OCI-LY7 (cell line): ENCODE measurements at regions not wholly inside any gene's neighbourhood (a gene's known extent, or its start where the extent isn't known, plus 50 kb on each side); places are given as distances from the start of the nearest gene placed in this dataset.

Source experiments
- BruUV-seq: library from RNA; stranded (reverse); fragments of 400-500 nt; replicated peaks from 2 replicates; lab custom pipeline; 2021; lab: Mats Ljungman, UMichigan
- CTCF ChIA-PET: fragments of 300-600 bp; sonication (Branson Sonifier 250); formaldehyde crosslinking; loops from one replicate; lab custom pipeline; 2022; ENCODE audit warnings: antibody characterized with exemption; ENCODE audit not compliant: unreplicated experiment; lab: Charles Lee
- POLR2A ChIA-PET: fragments of 300-600 bp; sonication (Branson Sonifier 250); formaldehyde crosslinking; loops from one replicate; lab custom pipeline; 2022; ENCODE audit warnings: antibody characterized with exemption; lab: Charles Lee
- DNase-seq: peaks from one replicate; pipeline ENCODE4 v3.0.0-alpha.2; 2015; ENCODE audit warnings: low spot score
- H2AFZ ChIP-seq: fragments of 200-600 bp; sonication (generic), shearing (Covaris generic); 2 replicates; pipeline ENCODE4 v1.6.1; 2014; ENCODE audit warnings: mild to moderate bottlenecking, antibody characterized with exemption, low read length, moderate library complexity
- H3K27ac ChIP-seq: fragments of 200-600 bp; sonication (generic); 2 replicates; pipeline ENCODE4 v1.5.1; 2014; ENCODE audit warnings: mixed run types, low read depth, mild to moderate bottlenecking, moderate library complexity, low read length, inconsistent platforms; ENCODE audit not compliant: poor library complexity, severe bottlenecking
- H3K36me3 ChIP-seq: fragments of 200-600 bp; sonication (generic); 2 replicates; pipeline ENCODE4 v1.6.1; 2014; ENCODE audit warnings: mild to moderate bottlenecking, antibody characterized with exemption, low read length, moderate library complexity, mixed read lengths; ENCODE audit not compliant: insufficient read depth
- H3K4me1 ChIP-seq: fragments of 200-600 bp; sonication (generic); 2 replicates; pipeline ENCODE4 v1.5.1; 2014; ENCODE audit warnings: mild to moderate bottlenecking, low read length; ENCODE audit not compliant: insufficient read depth, poor library complexity, severe bottlenecking
- H3K4me2 ChIP-seq: fragments of 200-600 bp; sonication (generic); 2 replicates; pipeline ENCODE4 v1.6.1; 2014; ENCODE audit warnings: mild to moderate bottlenecking, low read length
- H3K4me3 ChIP-seq: fragments of 200-600 bp; sonication (generic); 2 replicates; pipeline ENCODE4 v1.5.1; 2014; ENCODE audit warnings: mild to moderate bottlenecking, low read depth, low read length; ENCODE audit not compliant: poor library complexity, severe bottlenecking
- H3K79me2 ChIP-seq: fragments of 200-600 bp; sonication (generic); 2 replicates; pipeline ENCODE4 v1.6.1; 2016; ENCODE audit warnings: low read depth, mild to moderate bottlenecking, low read length, moderate library complexity, mixed read lengths; ENCODE audit not compliant: insufficient read depth
- H3K9me2 ChIP-seq: fragments of 200-600 bp; sonication (generic); 2 replicates; pipeline ENCODE4 v1.6.1; 2016; ENCODE audit warnings: mild to moderate bottlenecking, low read length, mixed read lengths; ENCODE audit not compliant: insufficient read depth
- H3K9me3 ChIP-seq: fragments of 200-600 bp; sonication (generic); 2 replicates; pipeline ENCODE4 v1.6.1; 2014; ENCODE audit warnings: mild to moderate bottlenecking, mixed run types, low read length, mixed read lengths
- H4K20me1 ChIP-seq: fragments of 200-600 bp; sonication (generic); 2 replicates; pipeline ENCODE4 v1.6.1; 2014; ENCODE audit warnings: mild to moderate bottlenecking, antibody characterized with exemption, low read length, moderate library complexity, mixed read lengths; ENCODE audit not compliant: insufficient read depth
- CTCF ChIP-seq: fragments of 200-600 bp; sonication (generic); conservative IDR thresholded peaks from 2 replicates; pipeline ENCODE4 v1.5.1; 2014; ENCODE audit warnings: mild to moderate bottlenecking, antibody characterized with exemption, low read length, moderate library complexity, mixed read lengths
- EZH2phosphoT487 ChIP-seq: fragments of 200-600 bp; sonication (generic); IDR thresholded peaks from 2 replicates; pipeline ENCODE4 v1.6.1; 2018; ENCODE audit warnings: low read depth, borderline replicate concordance, mild to moderate bottlenecking, mixed run types, antibody characterized with exemption, low read length, moderate library complexity, mixed read lengths
- intact Hi-C: fragments of 100-400 bp; cut with micrococcal nuclease; formaldehyde crosslinking; loops from one replicate; pipeline ENCODE4 v1.10.0; 2022; ENCODE audit not compliant: unreplicated experiment

GRCh38 chr12:116471544-116471943 lies 87.6 kb upstream of the MAP1LC3B2 start:
- POLR2A ChIA-PET: no interaction called here
- no peak overlapping the region for H3K27ac ChIP-seq
- CTCF ChIA-PET: no interaction called here
- DNase-seq: no peak
- no peak overlapping the region for H2AFZ ChIP-seq
- no peaks in the 10 kb centered on the region for H4K20me1 ChIP-seq
- no TSS peak for BruUV-seq
- no peak overlapping the region for H3K4me2 ChIP-seq
- intact Hi-C loops: loop anchor here (2.0 kb wide), 1 partner anchor 19 kb away; no protein-coding TSS in a partner anchor
- no peaks in the 10 kb centered on the region for H3K79me2 ChIP-seq
- H3K36me3 ChIP-seq: no peaks in the 10 kb centered on the region
- no peak for TF ChIP-seq CTCF
- TF ChIP-seq EZH2phosphoT487: no peak
- H3K4me3 ChIP-seq: no peak overlapping the region
- no peaks in the 10 kb centered on the region for H3K9me3 ChIP-seq
- no peaks in the 10 kb centered on the region for H3K4me1 ChIP-seq
- no peaks in the 10 kb centered on the region for H3K9me2 ChIP-seq

GRCh38 chr12:116472193-116472592 lies 87.0 kb upstream of the MAP1LC3B2 start:
- ChIA-PET CTCF (no interaction called here), POLR2A (interaction anchor here (0.6 kb wide), 1 partner anchor 167 kb away, joined by 4 read pairs; no protein-coding TSS in a partner anchor)
- Histone ChIP-seq H3K4me3 (no peak overlapping the region), H3K9me2 (no peaks in the 10 kb centered on the region), H3K4me2 (no peak overlapping the region), H4K20me1 (no peaks in the 10 kb centered on the region), H3K27ac (no peak overlapping the region), H2AFZ (no peak overlapping the region), H3K36me3 (no peaks in the 10 kb centered on the region), H3K4me1 (no peaks in the 10 kb centered on the region), H3K9me3 (no peaks in the 10 kb centered on the region), H3K79me2 (no peaks in the 10 kb centered on the region)
- no peak for DNase-seq
- BruUV-seq: no TSS peak
- TF ChIP-seq CTCF: no peak
- no peak for TF ChIP-seq EZH2phosphoT487
- intact Hi-C loops: no loop called here

GRCh38 chr12:116473416-116473815 lies 85.8 kb upstream of the MAP1LC3B2 start:
- CTCF ChIA-PET: no interaction called here
- no peak for TF ChIP-seq CTCF
- TF ChIP-seq EZH2phosphoT487: no peak

More at GRCh38 chr12:116473416-116473815, 85.8 kb upstream of the MAP1LC3B2 start:
- POLR2A ChIA-PET: no interaction called here
- Histone ChIP-seq H3K27ac (no peak overlapping the region), H3K9me3 (no peaks in the 10 kb centered on the region), H2AFZ (no peak overlapping the region), H3K79me2 (no peaks in the 10 kb centered on the region), H3K4me1 (no peaks in the 10 kb centered on the region), H3K9me2 (no peaks in the 10 kb centered on the region), H3K4me3 (no peak overlapping the region), H3K4me2 (no peak overlapping the region), H3K36me3 (no peaks in the 10 kb centered on the region), H4K20me1 (no peaks in the 10 kb centered on the region)
- no TSS peak for BruUV-seq
- no peak for DNase-seq
- intact Hi-C loops: no loop called here
